ENCODE measurements at regions not wholly inside any gene's neighbourhood (a gene's known extent, or its start where the extent isn't known, plus 50 kb on each side); places are given as distances from the start of the nearest gene placed in this dataset.

DNA sequence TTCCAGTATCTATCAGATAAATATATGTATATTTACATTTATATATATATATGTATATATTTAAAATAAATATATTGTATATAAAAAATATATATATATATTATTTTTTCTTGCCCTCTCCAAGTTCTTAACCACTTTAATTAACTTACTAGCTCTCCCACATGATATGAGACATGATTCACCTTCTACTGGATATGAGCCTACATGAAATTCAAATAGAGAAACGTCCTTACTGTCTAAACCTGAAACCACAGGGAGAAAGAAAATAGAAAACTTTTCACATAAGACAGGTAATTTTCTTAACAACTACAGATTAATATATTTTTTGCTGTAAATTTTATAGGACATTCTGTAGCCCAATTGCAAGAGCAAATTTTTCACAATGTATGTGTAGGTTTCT lies 391.6 kb downstream of the ETS1 start:
- H3K4me2 ChIP-seq, result no peak overlapping the region
- H3K27me3 ChIP-seq (ENCODE audit: insufficient read depth), result no peaks in the 10 kb centered on the region
- no peak overlapping the region for H3K4me3 ChIP-seq (ENCODE audit: low read depth in 2 of 2, low read length in 1 of 2)
- H3K9me2 ChIP-seq, result no peaks in the 10 kb centered on the region
- ChIA-PET POLR2A (interaction anchor here (0.6 kb wide), 1 partner anchor 84 kb away, joined by 4 read pairs; no protein-coding TSS in a partner anchor), CTCF (interaction anchor here (1.4 kb wide), 1 partner anchor 636 kb away, joined by 3 read pairs; no protein-coding TSS in a partner anchor)
- DNase-seq, result no peak
- H3K36me3 ChIP-seq (replicated peaks in 1 of 2; ENCODE audit: control insufficient read depth in 1 of 2, insufficient read depth in 2 of 2, low read length in 1 of 2), result no peaks in the 10 kb centered on the region
- 73% methylated on average over 1 of the region's 1 CpG for WGBS (ENCODE audit: low lambda C conversion rate)
- H3K9ac ChIP-seq, result no peak overlapping the region
- H3K4me1 ChIP-seq (ENCODE audit: control insufficient read depth in 1 of 2, insufficient read depth in 2 of 2, low read depth in 1 of 2, low read length in 1 of 2), result peaks cover 0 to 6% of the 10 kb centered on the region in 2 experiments; a peak in 2 of 4 replicates
- TF ChIP-seq MXI1 (IDR thresholded peaks at IDR 0.05; ENCODE audit: low read depth, low read length) (no peak), NFIC (IDR thresholded peaks at IDR 0.05; ENCODE audit: borderline replicate concordance) (no peak), RXRA (IDR thresholded peaks at IDR 0.05; ENCODE audit: borderline replicate concordance, low read depth) (no peak), MEF2A (IDR thresholded peaks at IDR 0.05; ENCODE audit: borderline replicate concordance, low read depth) (no peak), TAF1 (IDR thresholded peaks at IDR 0.05; ENCODE audit: borderline replicate concordance, low read depth, low read length) (no peak), RAD21 (IDR thresholded peaks at IDR 0.05; ENCODE audit: low read length) (no peak)
- TF ChIP-seq, protein P1, sequence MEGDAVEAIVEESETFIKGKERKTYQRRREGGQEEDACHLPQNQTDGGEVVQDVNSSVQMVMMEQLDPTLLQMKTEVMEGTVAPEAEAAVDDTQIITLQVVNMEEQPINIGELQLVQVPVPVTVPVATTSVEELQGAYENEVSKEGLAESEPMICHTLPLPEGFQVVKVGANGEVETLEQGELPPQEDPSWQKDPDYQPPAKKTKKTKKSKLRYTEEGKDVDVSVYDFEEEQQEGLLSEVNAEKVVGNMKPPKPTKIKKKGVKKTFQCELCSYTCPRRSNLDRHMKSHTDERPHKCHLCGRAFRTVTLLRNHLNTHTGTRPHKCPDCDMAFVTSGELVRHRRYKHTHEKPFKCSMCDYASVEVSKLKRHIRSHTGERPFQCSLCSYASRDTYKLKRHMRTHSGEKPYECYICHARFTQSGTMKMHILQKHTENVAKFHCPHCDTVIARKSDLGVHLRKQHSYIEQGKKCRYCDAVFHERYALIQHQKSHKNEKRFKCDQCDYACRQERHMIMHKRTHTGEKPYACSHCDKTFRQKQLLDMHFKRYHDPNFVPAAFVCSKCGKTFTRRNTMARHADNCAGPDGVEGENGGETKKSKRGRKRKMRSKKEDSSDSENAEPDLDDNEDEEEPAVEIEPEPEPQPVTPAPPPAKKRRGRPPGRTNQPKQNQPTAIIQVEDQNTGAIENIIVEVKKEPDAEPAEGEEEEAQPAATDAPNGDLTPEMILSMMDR (IDR thresholded peaks at IDR 0.05), result no peak
- H4K20me1 ChIP-seq (ENCODE audit: insufficient read depth), result no peaks in the 10 kb centered on the region
- no peaks in the 10 kb centered on the region for H3K9me3 ChIP-seq
- no peaks in the 10 kb centered on the region for H3F3A ChIP-seq (replicated peaks; ENCODE audit: insufficient read depth)
- no peak overlapping the region for H2AFZ ChIP-seq (ENCODE audit: low read depth)
- no peaks in the 10 kb centered on the region for H3K79me2 ChIP-seq (ENCODE audit: insufficient read depth)
- peak overlapping the region in 1 of 2 experiments; percentile 71; a peak in 2 of 4 replicates for H3K27ac ChIP-seq (ENCODE audit: low read depth in 2 of 2, low read length in 1 of 2)

DNA sequence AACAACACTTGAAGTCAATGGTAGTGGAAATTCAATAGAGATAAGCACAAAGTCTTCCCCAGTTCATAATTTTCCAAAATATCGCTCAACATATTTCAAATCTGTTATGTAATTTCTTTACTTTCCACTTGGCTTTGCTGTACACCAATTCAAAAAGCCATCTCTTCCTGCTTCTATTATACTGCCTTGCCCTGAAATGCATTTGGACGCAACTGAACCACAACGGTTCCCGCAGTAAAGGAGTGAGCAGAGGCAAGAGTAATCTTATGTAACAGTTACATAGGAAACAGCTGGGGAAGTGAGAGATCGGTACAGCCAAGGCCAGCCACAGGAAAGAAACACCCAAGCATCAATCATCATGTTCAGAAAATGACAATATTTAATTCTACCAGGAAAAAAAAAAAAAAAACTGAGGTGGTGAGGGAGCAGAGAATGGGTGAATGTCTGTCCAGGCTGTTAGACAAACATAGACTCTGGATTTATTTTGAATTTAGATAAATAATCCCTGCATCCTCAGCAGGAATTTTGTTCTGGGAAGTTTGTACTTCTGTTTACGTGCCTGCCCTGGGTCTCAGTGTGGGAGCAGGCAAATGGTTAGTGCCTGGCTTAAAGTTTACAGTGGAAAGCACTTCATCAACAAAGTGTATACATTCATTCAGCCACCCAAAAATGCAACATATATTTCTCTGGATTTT lies 392.2 kb downstream of the ETS1 start:
- Histone ChIP-seq H3K36me3 (replicated peaks in 1 of 2; ENCODE audit: control insufficient read depth in 1 of 2, insufficient read depth in 2 of 2, low read length in 1 of 2) (no peaks in the 10 kb centered on the region), H3K9me2 (no peaks in the 10 kb centered on the region), H3F3A (replicated peaks; ENCODE audit: insufficient read depth) (no peaks in the 10 kb centered on the region), H3K27ac (ENCODE audit: low read depth in 2 of 2, low read length in 1 of 2) (no peak overlapping the region), H3K79me2 (ENCODE audit: insufficient read depth) (no peaks in the 10 kb centered on the region), H2AFZ (ENCODE audit: low read depth) (no peak overlapping the region), H3K27me3 (ENCODE audit: insufficient read depth) (no peaks in the 10 kb centered on the region), H3K4me2 (no peak overlapping the region), H4K20me1 (ENCODE audit: insufficient read depth) (no peaks in the 10 kb centered on the region), H3K9ac (no peak overlapping the region), H3K9me3 (no peaks in the 10 kb centered on the region), H3K4me3 (ENCODE audit: low read depth in 2 of 2, low read length in 1 of 2) (no peak overlapping the region), H3K4me1 (ENCODE audit: control insufficient read depth in 1 of 2, insufficient read depth in 2 of 2, low read depth in 1 of 2, low read length in 1 of 2) (peaks cover 0 to 6% of the 10 kb centered on the region in 2 experiments; a peak in 2 of 4 replicates)
- POLR2A ChIA-PET, result no interaction called here
- WGBS (ENCODE audit: low lambda C conversion rate), result 92% methylated on average over 6 of the region's 6 CpGs
- CTCF ChIA-PET, result interaction anchor here (0.9 to 1.4 kb wide), 2 partner anchors 23 to 636 kb away, joined by 3 read pairs; no protein-coding TSS in a partner anchor
- DNase-seq, result no peak
- TF ChIP-seq, protein P2, sequence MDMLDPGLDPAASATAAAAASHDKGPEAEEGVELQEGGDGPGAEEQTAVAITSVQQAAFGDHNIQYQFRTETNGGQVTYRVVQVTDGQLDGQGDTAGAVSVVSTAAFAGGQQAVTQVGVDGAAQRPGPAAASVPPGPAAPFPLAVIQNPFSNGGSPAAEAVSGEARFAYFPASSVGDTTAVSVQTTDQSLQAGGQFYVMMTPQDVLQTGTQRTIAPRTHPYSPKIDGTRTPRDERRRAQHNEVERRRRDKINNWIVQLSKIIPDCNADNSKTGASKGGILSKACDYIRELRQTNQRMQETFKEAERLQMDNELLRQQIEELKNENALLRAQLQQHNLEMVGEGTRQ (IDR thresholded peaks at IDR 0.05; ENCODE audit: borderline replicate concordance, low read depth, low read length), result no peak
- TF ChIP-seq, protein P3, sequence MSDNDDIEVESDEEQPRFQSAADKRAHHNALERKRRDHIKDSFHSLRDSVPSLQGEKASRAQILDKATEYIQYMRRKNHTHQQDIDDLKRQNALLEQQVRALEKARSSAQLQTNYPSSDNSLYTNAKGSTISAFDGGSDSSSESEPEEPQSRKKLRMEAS (IDR thresholded peaks at IDR 0.05; ENCODE audit: low read depth), result no peak
- no peak for TF ChIP-seq YY1 (IDR thresholded peaks at IDR 0.05; ENCODE audit: low read depth)
- TF ChIP-seq EZH2phosphoT487 (IDR thresholded peaks at IDR 0.05; ENCODE audit: borderline replicate concordance, low read depth), result no peak
- TF ChIP-seq, protein P4, sequence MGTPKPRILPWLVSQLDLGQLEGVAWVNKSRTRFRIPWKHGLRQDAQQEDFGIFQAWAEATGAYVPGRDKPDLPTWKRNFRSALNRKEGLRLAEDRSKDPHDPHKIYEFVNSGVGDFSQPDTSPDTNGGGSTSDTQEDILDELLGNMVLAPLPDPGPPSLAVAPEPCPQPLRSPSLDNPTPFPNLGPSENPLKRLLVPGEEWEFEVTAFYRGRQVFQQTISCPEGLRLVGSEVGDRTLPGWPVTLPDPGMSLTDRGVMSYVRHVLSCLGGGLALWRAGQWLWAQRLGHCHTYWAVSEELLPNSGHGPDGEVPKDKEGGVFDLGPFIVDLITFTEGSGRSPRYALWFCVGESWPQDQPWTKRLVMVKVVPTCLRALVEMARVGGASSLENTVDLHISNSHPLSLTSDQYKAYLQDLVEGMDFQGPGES (IDR thresholded peaks at IDR 0.05; ENCODE audit: low read depth, low read length), result no peak
- no peak for TF ChIP-seq MEF2A (IDR thresholded peaks at IDR 0.05; ENCODE audit: borderline replicate concordance, low read depth)
- no peak for TF ChIP-seq FOXM1 (IDR thresholded peaks at IDR 0.05; ENCODE audit: low read depth)
- no peak for TF ChIP-seq SIN3A (IDR thresholded peaks at IDR 0.05; ENCODE audit: borderline replicate concordance, low read depth, low read length)
- no peak for TF ChIP-seq ELF1 (IDR thresholded peaks at IDR 0.05)
- no peak for TF ChIP-seq RCOR1 (IDR thresholded peaks at IDR 0.05; ENCODE audit: low read length)
- TF ChIP-seq NFIC (IDR thresholded peaks at IDR 0.05; ENCODE audit: borderline replicate concordance), result no peak
- TF ChIP-seq, protein P5, sequence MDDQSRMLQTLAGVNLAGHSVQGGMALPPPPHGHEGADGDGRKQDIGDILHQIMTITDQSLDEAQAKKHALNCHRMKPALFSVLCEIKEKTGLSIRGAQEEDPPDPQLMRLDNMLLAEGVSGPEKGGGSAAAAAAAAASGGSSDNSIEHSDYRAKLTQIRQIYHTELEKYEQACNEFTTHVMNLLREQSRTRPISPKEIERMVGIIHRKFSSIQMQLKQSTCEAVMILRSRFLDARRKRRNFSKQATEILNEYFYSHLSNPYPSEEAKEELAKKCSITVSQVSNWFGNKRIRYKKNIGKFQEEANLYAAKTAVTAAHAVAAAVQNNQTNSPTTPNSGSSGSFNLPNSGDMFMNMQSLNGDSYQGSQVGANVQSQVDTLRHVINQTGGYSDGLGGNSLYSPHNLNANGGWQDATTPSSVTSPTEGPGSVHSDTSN (IDR thresholded peaks at IDR 0.05), result no peak
- TF ChIP-seq, protein P6, sequence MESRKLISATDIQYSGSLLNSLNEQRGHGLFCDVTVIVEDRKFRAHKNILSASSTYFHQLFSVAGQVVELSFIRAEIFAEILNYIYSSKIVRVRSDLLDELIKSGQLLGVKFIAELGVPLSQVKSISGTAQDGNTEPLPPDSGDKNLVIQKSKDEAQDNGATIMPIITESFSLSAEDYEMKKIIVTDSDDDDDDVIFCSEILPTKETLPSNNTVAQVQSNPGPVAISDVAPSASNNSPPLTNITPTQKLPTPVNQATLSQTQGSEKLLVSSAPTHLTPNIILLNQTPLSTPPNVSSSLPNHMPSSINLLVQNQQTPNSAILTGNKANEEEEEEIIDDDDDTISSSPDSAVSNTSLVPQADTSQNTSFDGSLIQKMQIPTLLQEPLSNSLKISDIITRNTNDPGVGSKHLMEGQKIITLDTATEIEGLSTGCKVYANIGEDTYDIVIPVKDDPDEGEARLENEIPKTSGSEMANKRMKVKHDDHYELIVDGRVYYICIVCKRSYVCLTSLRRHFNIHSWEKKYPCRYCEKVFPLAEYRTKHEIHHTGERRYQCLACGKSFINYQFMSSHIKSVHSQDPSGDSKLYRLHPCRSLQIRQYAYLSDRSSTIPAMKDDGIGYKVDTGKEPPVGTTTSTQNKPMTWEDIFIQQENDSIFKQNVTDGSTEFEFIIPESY (IDR thresholded peaks at IDR 0.05; ENCODE audit: borderline replicate concordance, low read depth), result no peak
- no peak for TF ChIP-seq GABPA (IDR thresholded peaks at IDR 0.05; ENCODE audit: low read depth)
- TF ChIP-seq SMC3 (IDR thresholded peaks at IDR 0.05; ENCODE audit: low read depth, low read length), result no peak
- no peak for TF ChIP-seq JUND (IDR thresholded peaks at IDR 0.05)

All from SK-N-SH (cell line).